ENCODE measurements at regions not wholly inside any gene's neighbourhood (a gene's known extent, or its start where the extent isn't known, plus 50 kb on each side); places are given as distances from the start of the nearest gene placed in this dataset.
A peak's percentile ranks its signal among the peaks of the same experiment; 100 is the strongest.
"Not testable (repeated sequence)": the region's sequence is repeated elsewhere in the genome, so short reads cannot be mapped to it uniquely, and the experiment has no call there.

DNA sequence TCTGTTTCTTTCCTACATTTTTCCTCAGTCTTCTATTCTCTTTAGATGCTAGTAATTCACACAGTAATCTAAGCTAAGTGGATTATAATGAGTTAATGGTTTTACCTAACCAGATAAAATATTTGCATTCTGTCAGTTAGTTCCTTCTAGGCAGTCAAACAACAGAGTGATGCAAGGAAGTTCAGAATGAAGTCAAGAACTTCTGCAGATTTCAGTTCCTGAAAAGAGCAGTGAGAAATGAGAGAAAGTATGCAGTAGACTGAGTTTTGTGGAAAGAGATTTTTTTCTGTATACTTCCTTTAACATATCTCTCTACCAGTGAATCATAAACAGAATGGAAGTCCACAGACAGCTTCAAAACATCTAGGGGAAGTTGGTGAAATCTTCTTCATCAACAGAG lies 774.0 kb upstream of the POU3F4 start:
- no peak for DNase-seq

DNA sequence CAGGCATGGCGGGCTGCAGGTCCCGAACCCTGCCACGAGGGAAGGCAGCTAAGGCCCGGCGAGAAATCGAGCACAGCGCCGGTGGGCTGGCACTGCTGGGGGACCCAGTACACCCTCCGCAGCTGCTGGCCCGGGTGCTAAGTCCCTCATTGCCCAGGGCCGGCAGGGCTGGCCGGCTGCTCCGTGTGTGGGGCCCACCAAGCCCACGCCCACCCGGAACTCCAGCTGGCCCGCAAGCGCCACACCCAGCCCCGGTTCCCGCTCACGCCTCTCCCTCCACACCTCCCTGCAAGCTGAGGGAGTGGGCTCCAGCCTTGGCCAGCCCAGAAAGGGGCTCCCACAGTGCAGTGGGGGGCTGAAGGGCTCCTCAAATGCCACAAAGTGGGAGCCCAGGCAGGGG lies 769.8 kb upstream of the POU3F4 start:
- DNase-seq, result not testable (repeated sequence)

GRCh38 chrX:82742351-82742750 lies 765.7 kb upstream of the POU3F4 start:
- no peak for DNase-seq

DNA sequence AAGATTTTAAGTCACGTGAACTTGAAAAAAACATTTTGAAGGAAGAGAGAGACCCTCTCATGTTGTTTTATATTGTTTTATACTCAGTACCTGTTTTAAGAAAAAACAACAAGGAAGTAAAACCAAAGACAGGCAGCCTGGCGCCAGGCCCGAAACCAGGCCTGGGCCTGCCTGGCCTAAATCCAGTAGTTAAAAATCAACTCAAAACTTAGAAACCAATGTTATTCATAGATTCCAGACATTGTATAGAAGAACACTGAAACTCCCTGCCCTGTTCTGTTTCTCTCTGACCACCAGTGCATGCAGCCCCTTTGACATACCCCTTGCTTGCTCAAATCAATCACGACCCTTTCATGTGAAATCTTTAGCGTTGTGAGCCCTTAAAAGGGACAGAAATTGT lies 762.4 kb upstream of the POU3F4 start:
- not testable (repeated sequence) for DNase-seq

DNA sequence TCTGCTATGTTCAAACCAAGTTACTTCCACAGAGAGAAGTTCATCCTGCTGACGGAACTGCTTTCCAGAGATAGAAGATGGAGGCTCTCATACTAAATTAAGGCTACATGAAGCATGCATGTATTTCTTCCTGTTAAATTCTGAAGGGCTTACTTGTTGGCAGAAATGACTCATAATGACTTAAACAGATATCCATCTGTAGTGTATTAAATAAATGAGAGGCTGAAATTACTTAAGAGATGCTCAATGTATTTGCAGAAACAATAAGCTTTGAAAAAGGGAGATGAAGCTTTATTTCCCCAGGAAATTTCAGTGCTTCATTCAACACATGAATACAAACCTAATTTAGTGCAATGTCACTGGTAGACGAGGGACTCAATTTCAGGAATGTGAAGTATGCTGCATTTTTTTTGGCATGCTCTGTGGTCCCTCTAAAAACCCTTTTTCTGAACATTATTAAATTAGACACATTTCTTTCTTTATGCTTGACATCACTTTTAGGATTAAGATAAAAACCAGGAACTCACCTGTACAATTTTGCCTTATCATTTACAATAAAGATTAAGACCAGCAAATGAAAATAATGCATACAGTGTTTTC lies 759.1 kb upstream of the POU3F4 start:
- no peak for DNase-seq

DNA sequence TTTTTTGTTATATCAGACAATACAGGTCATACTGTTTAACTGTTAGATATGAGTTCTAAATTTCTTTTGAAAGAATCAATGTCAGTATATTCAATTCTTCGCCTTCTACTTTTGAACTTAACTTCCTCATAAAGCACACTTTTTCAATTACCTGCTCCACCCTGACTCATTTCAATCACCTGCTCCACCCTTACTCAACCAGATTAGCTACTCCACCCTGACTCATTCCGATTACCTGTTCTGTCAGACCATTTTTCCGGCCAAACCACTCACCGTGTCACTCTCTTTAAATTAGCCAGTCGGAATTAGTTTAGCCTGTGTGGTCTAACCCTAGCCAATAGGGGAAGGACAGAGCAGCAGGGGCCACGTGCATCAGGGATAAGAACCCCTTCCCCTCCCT lies 751.8 kb upstream of the POU3F4 start:
- DNase-seq, result no peak

- DNase-seq, result no peak
These were observed 750.5 kb upstream of the POU3F4 start for GRCh38 chrX:82757614-82758013.

- DNase-seq, result no peak
These were observed 743.6 kb upstream of the POU3F4 start for GRCh38 chrX:82764521-82764920.

DNA sequence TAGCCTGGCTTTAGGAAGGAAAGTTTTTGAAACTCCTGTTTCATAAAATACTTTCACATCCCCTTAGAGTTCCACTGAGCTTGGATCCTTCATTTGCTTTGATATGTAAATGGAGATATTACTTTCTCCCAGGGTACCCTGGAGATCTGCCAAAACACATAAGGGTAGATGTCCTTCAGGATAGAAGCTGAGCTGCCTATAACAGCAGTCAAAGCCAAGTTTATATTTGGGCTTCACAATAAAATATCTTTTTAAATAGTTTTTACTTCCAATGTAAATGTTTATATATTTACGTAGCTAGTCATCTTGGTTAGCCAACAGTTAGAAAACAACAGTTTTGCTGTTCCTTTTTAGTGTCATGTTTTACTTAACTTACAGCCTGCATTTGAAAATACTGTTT lies 742.3 kb upstream of the POU3F4 start:
- no peak for DNase-seq

DNA sequence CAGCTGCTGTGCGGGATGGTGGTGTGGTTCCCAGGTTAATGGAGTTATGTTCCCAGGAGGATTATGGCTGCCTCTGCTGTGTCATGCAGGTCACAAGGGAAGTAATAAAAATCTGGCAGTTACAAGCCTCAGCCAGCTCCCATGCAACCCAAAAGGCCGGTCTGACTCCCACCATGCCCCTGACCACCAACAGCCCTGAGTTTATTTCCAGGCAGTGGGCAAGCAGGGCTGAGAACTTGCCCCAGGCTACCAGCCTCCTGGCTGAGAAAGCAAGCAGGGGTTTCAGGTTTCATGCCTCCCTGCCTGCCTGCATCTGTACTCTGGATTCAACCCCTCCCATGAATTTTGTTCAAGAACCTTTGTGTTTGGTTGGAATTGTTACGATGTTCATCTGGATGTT lies 732.7 kb upstream of the POU3F4 start:
- DNase-seq, result peak; percentile 49

DNA sequence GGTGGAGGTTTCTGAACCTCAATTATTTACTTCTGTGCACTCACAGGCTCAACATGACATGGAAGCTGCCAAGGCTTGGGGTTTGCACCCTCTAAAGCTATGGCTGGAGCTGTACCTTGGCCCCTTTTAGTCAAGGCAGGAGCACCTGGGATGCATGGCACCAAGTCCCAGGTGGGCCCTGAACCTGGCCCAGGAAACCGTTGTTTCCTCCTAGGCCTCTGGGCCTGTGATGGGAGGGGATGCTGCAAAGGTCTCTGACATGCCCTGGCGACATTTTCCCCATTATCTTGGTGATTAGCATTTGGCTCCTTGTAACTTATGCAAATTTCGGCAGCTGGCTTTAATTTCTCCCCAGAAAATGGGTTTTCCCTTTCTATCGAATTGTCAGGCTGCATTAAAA lies 726.1 kb upstream of the POU3F4 start:
- no peak for DNase-seq

GRCh38 chrX:82812902-82813301 lies 695.2 kb upstream of the POU3F4 start:
- not testable (repeated sequence) for DNase-seq

- peak; percentile 76 for DNase-seq
These were observed 694.4 kb upstream of the POU3F4 start for GRCh38 chrX:82813671-82814078.

DNA sequence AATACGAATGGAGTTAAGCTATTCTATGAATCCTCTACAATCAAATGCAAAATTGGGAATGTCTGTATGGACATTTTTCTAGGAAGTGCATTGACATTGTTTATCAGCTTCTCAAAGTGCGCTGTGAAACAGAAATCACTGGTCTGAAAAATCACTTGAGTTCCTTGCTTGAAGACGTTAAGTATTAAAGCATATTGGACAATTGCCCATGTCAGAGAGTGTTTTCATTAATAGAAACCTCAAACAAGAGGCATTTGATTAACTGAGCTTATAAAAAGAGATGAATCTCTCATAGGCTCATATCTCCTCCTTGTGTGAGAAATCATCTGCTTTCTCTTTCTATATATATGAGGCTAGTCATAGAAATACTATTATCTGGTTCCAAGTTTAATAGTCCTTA lies 692.1 kb upstream of the POU3F4 start:
- DNase-seq, result no peak

DNA sequence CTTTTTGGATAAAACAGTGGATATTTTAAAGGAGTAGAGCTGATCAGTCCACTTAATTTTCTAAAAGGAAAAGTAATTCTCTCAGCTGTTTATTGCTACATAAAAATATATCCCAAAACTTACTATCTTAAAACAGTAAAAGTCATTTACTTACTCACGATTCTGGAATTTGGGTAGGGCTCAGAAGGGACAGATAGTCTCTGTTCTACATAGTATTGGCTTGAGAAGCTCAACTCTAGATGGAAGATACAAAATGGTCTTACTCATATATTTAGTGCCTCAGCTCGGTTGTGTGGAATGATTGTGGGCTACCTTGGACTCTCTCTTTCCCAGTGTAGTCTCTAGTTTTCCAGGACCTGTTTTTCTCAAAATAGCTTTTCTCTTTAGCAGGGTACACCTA lies 691.5 kb upstream of the POU3F4 start:
- no peak for DNase-seq

DNA sequence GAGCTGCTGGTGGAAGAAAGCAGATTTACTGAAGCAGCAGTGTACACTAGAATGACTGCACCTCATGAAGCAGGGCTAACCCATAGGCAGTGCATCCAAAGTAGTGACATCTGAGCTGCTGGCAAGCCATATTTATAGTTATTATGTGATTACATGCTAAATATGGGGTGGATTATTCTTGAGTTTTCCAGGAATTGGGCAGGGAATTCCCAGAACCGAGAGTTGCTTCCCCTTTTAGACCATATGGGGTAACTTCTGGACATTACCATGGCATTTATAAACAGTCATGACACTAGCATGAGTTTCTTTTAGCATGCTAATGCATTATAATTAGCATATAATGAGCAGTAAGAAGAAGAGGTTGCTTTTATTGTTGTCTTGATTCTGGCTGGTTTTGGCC lies 665.8 kb upstream of the POU3F4 start:
- no peak for DNase-seq

- DNase-seq, result no peak
These were observed 660.0 kb upstream of the POU3F4 start for GRCh38 chrX:82848111-82848510.
